ENCODE measurements at regions not wholly inside any gene's neighbourhood (a gene's known extent, or its start where the extent isn't known, plus 50 kb on each side); places are given as distances from the start of the nearest gene placed in this dataset.

- no peaks in the 10 kb centered on the region for H3K36me3 ChIP-seq (ENCODE audit: insufficient read depth, low read length)
- no peaks in the 10 kb centered on the region for H3K9me3 ChIP-seq (ENCODE audit: low read length)
- no peaks in the 10 kb centered on the region for H4K20me1 ChIP-seq (ENCODE audit: insufficient read depth)
- no peaks in the 10 kb centered on the region for H3K9me2 ChIP-seq (ENCODE audit: insufficient read depth, low read length)
- H3K79me2 ChIP-seq (replicated peaks; ENCODE audit: insufficient read depth, low read length) = no peaks in the 10 kb centered on the region
- no peak for TF ChIP-seq MXI1 (conservative IDR thresholded peaks at IDR 0.05; ENCODE audit: poor library complexity, severe bottlenecking)
- no peak overlapping the region for H3K27ac ChIP-seq (ENCODE audit: low read length)
- no peaks in the 10 kb centered on the region for H3F3A ChIP-seq (ENCODE audit: insufficient read depth, low read length, poor library complexity, severe bottlenecking)
- no peak overlapping the region for H3K9ac ChIP-seq (ENCODE audit: low read length)
- no peaks in the 10 kb centered on the region for H3K27me3 ChIP-seq (ENCODE audit: insufficient read depth, low read depth, low read length)
- H3K4me2 ChIP-seq (ENCODE audit: low read length) = no peak overlapping the region
- no peak overlapping the region for H3K4me3 ChIP-seq (ENCODE audit: low read length)
- H2AFZ ChIP-seq (ENCODE audit: low read depth, low read length) = no peak overlapping the region
Observed at GRCh38 chr13:24068472-24068871, 92.0 kb upstream of the SPATA13 start.

- Histone ChIP-seq H3K9ac (ENCODE audit: low read length) (no peak overlapping the region), H3K4me3 (ENCODE audit: low read length) (no peak overlapping the region), H3K27me3 (ENCODE audit: insufficient read depth, low read depth, low read length) (no peaks in the 10 kb centered on the region), H3K79me2 (replicated peaks; ENCODE audit: insufficient read depth, low read length) (no peaks in the 10 kb centered on the region), H3K9me2 (ENCODE audit: insufficient read depth, low read length) (no peaks in the 10 kb centered on the region), H3K36me3 (ENCODE audit: insufficient read depth, low read length) (no peaks in the 10 kb centered on the region), H3K4me2 (ENCODE audit: low read length) (no peak overlapping the region), H3F3A (ENCODE audit: insufficient read depth, low read length, poor library complexity, severe bottlenecking) (no peaks in the 10 kb centered on the region), H2AFZ (ENCODE audit: low read depth, low read length) (no peak overlapping the region), H3K9me3 (ENCODE audit: low read length) (no peaks in the 10 kb centered on the region), H4K20me1 (ENCODE audit: insufficient read depth) (no peaks in the 10 kb centered on the region), H3K27ac (ENCODE audit: low read length) (no peak overlapping the region)
- TF ChIP-seq EZH2 (IDR thresholded peaks at IDR 0.05; ENCODE audit: borderline replicate concordance, insufficient read depth, low read length, poor library complexity, severe bottlenecking) = no peak
- no peak for TF ChIP-seq REST (IDR thresholded peaks at IDR 0.05; ENCODE audit: borderline replicate concordance)
- TF ChIP-seq POLR2AphosphoS5 (IDR thresholded peaks at IDR 0.05) = no peak
- no peak for TF ChIP-seq CTCF (IDR thresholded peaks at IDR 0.05; ENCODE audit: poor library complexity, severe bottlenecking)
- no peak for TF ChIP-seq MXI1 (conservative IDR thresholded peaks at IDR 0.05; ENCODE audit: poor library complexity, severe bottlenecking)
- no peak for TF ChIP-seq EP300 (conservative IDR thresholded peaks at IDR 0.05; ENCODE audit: poor library complexity, severe bottlenecking)
- TF ChIP-seq TAF1 (IDR thresholded peaks at IDR 0.05; ENCODE audit: low read depth) = no peak
- TF ChIP-seq RAD21 (conservative IDR thresholded peaks at IDR 0.05) = no peak
- TF ChIP-seq SMC3 (conservative IDR thresholded peaks at IDR 0.05; ENCODE audit: poor library complexity) = no peak
Observed at GRCh38 chr13:24071016-24071415, 89.5 kb upstream of the SPATA13 start.

All from neural cell (in vitro differentiated cells).